GM19455 (cell line): ENCODE measurements at regions not wholly inside any gene's neighbourhood (a gene's known extent, or its start where the extent isn't known, plus 50 kb on each side); places are given as distances from the start of the nearest gene placed in this dataset.
"Not testable (repeated sequence)": the region's sequence is repeated elsewhere in the genome, so short reads cannot be mapped to it uniquely, and the experiment has no call there.

Experiments used
- ATAC-seq: cut with Tn5 transposase; IDR thresholded peaks from one replicate; pipeline ENCODE4 v1.9.1; 2021; ENCODE audit not compliant: unreplicated experiment

DNA sequence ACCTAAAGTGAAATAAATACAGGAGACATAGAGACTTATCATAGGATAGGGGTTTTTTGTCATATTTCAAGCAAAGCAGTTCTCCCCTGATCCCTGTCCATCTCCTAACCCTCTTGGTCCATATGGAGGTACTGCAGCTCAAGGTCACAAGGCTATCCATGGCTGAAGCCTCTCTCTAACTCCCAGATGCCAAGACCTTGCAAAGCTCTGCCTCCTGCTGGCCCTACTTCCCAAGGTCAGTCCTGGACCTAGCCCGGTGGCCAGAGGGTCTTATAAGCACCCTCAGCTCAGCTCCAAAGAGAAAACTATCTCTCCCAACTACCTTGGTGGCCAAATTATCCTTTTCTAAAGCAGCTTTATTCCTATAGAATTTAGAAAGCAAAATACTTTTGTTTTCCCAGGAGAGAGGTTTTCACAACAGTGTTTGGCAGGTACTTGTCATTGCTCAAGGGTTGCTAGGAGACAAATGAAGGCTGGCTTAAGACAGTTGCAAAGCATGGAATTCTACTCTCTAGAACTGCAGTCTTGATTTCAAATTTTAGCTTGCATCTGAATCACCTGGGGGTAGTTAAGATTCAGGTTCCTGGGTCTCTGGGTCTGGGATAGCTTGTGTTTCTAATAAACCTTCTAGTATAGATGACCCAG is 121.5 kb downstream of the XCL2 start:
- no peak for ATAC-seq

DNA sequence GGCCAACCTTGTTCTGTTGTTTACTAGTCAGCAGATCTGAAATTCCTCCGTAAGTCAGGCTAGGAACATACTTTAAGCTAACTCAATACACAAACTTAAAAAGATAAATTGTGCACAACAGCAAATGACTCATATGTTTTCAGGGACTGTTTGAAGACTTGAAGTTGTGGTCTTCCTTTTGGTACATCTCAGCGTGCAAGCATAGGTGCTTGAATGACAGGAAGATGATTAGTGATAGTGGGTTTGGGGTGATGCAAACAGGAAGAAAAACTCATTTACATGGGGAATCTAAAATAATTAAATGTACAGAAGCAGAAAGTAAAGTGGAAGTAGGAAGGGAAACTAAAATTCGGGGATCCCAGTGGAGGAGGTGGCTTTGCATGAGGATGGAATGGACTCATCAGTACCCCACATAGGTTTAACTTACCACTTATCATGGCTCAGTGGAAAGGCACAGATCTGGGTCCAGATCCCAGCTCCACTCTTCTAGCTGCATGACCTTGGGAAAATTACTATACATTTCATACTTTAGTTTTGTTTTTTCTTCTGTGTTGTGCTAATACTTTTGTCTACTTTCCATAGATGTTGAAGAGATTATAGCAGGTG is 122.3 kb downstream of the XCL2 start:
- no peak for ATAC-seq

DNA sequence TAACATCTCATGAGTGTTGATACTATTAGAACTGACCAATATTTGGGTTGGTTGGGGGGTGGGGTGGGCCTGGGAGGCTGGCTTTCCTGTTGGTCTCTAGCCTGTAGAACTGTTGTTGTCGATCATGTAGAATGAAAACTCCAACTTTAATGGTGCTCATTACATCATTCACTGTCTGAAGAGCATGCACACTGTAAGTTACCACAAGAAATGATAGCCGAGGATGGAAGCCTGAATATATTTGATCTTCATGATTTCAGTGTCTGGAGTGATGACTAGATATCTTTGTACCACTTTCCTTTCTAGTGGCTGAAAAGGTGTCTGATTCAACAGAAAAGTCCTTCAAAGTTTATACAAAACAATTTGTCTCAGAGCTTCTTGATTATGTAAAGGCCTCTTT is 123.6 kb downstream of the XCL2 start:
- no peak for ATAC-seq

DNA sequence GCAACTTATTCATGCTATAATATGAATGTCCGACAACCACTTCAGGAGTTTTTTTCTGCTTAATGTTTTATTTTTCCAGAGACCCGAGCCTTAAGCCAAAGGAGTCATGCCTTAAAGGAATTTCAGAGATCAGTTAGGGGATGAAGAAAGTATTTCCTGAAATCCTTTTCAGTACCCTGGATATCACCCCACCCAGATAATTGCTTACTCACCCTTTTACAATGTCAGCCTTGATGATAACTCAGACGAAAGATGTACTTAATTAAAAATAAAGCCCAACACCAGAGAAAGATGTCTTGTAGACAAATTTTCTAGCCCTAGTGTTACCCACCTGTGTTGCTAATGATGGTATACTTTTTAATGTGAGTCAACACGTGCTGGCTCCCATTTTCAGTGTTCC is 124.1 kb downstream of the XCL2 start:
- ATAC-seq, result no peak

DNA sequence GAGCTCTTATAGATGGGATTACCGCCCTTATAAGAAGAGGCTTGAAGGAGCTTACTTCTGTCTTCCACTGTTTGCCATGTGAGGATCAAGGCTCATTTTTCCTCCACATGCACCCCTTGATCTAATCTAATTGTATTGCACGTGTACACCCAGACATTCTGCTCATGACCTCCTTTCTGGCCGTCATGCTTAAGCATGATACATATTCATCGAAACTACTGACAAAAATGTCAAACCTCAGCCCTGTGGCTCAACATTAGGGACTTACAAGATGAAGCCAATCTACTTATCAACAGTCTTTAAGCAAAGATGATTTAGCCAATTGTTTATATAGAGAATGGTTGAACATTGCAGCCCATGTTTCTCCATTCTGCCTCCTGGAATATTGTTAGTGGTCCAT is 127.6 kb downstream of the XCL2 start:
- ATAC-seq, result no peak

DNA sequence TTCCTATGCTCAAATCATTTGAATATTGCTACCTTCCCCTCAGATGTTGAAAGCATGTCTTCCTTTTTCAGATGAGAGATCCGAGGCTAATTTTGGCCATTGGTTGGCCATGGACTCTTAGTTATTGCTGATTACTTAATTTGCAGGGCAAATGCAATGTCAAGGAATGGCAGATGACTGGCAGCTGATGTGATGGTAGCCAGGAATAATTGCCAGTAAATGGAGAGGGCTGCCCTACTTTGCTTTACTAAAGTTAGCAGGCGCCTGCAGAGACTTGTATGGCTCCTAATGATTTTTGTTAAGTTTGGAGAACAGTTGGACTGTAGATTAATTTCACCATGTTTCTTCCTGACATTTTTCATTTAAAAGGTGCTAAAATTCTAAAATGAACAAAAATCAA is 128.9 kb downstream of the XCL2 start:
- no peak for ATAC-seq

DNA sequence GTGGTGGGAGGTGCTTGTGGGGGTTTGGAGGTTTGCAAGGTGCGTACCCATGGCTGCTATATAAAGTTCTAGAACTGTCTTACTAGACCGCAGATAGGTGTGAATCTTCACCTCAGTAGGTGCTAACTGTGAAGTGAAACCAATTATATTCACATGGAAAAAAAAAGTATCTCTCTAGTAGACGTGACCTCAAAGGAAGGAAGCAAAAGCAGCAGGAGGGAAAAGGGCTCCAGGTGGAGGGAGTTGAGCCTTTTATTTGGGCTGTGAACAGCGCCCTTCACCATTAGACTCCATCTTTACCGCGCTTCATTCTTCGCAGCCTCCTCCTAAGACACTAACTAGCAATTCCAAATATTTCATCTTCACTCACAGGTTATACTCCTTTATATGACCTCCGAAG is 129.8 kb downstream of the TBX19 start:
- ATAC-seq, result no peak

DNA sequence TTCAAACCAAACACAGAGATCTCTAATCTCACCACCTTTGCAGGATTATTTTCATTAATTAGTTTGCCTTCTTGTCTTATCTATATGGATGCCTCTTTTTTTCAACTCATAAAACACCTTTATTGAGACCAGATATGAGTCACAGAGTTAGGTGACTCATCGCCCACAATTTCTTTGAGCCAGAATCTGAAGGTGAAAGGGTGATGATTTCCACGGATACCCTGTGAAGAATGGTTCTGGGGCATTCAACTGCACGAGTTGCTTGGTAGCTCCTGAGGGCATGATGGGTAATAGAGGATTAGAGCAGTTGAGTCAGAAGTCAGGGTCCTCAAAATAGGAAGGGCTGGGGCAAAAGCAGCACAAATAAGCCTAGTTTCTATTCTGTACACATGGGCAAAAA is 128.2 kb downstream of the TBX19 start:
- ATAC-seq, result no peak

DNA sequence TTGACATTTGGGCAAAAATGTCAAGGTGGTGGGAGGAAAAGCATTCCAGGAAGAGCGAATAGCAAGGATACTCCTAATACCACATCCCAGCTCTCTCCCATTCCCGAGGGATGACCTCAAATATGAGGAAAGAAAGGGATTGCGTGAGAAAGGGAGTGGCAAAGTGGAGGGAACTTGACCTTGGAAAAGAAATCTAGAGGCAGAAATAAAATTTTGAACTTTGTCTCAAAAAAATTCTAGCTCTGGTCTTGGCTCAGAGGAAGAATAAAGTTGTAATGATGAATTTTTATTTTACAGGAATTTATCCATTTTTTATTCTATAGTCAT is 127.8 kb downstream of the TBX19 start:
- ATAC-seq, result no peak

DNA sequence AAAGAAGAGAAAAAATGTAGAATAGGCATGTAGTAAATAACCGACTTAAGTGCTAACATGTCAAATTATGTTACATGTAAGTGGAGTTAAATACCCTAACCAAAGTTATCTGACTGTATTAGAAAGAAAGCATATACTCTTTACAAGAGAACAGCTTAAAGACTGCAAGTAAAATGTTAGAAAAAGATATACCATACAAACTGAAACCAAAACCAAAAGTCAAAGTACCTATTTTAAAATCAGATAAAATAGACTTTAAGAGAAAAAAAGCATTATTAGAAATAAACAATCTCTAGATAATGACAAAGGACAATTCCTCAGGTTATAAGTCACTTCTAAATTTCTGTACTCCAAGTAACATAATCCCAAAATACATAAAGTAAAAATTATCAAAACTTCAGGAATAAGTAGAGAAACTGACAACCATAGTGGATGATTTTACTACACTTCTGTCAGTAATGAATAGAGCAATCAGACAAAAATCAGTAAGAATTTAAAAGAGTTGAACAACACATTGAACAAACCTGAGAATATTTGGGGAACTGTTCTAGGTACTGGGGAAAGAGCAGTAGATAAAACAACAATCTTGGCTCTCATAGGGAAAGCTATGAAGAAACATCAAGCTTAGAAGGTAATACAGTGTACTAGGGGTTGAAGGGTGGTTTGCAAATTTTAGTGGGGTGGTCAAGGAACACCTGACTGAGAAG is 127.3 kb downstream of the TBX19 start:
- ATAC-seq, result no peak

DNA sequence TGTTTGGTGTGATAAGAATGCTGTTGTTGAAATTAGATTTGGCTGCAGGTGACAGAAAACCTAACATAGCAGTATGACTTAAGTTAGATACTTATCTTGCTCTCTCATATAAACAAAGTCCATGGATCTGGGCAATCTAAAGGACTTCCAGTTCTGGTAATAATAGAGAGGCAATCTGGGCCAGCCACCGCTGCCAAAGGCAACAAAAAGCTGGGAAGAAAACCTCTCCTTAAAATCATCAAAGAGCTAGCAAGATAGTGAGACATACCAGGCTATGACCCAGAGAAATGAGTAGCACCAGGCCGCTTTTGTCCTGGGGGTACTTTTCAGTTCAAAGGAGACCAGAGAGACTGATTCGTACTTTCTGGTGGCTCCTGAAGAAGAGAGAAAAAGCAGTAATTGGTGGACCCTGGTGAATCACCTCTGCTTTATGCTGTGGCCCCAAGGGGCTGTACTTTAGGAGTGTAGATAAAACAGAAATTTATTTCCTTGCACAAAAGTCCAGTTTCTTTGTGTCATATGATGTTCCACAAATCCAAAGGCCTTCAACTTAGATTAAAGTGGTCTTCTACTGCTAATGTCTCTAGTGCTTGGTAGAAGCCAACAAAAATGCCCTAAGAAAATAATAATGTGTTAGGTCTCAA is 125.4 kb downstream of the TBX19 start:
- no peak for ATAC-seq

DNA sequence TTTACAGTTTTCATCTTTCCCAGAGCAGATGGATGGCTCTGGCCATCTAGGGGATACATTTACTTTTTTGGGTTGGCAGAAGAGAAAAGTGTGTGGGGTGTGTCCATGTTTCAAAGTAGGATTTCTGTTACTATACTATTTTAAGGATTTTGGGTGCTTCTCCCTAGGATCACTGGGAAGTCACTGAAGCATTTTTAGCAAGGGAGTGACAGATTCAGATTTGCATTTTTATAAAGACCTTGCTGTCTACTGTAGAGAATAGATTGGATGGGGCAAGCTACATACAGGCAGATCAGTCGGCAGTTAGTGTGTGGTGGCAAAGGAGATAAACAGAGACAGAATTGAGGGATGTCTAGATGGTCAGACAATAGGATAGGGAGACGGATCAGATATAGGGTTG is 122.5 kb downstream of the TBX19 start:
- ATAC-seq, result no peak

DNA sequence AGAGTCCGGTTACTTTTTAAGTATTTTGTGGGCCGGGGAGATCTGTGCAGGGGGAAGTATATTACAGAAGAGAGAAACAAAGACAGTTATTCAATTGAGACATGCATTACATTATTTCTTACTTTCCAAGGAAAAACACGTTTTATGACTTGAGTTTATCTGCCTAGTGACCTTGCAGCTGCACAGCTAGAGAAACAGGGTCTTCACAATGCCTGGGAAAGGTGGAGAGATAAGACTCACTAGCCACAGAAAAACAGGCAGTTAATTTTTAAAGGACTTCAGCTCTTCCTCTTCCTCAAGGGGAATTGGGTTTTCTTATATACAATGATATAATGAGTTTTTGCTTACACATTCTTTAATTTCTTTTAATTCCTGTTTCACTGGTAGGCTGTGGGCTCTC is 121.8 kb downstream of the TBX19 start:
- not testable (repeated sequence) for ATAC-seq

DNA sequence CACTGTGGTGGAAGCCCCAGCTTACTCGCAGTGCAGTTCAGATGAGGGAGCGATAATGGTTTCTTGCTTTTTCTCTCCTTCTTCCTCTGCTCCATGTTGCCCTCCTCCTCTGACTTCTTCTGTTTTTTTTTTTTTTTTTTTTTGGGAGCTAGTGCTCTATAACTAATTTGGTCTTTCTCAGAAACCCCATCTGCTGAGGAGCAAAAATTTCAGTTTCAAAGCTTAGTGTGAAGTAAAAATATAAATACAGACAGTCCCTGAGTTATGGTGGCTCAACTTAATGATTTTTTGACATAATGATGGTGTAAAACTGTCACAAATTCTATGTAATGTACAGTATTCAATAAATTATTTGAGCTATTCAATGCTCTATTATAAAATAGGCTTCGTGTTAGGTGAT is 120.7 kb downstream of the TBX19 start:
- no peak for ATAC-seq

DNA sequence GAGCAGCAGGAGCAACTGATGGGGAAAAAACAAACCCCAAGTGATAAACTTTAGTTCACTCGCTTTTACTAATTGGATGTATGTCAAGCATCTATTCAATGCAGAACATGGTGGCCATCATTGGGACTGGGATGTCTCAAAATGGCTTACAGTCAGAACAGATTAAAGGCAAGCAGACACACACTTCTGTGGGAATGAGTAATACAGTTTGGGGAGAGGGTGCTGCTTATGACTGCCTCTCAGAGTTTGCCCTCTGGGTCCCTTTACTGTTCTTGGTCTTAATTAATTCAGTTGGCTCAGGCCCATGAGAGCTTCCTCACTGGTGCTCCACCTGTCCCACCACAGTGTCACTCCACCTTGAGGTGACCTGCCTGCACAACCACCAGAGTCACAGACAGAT is 119.5 kb downstream of the TBX19 start:
- no peak for ATAC-seq

DNA sequence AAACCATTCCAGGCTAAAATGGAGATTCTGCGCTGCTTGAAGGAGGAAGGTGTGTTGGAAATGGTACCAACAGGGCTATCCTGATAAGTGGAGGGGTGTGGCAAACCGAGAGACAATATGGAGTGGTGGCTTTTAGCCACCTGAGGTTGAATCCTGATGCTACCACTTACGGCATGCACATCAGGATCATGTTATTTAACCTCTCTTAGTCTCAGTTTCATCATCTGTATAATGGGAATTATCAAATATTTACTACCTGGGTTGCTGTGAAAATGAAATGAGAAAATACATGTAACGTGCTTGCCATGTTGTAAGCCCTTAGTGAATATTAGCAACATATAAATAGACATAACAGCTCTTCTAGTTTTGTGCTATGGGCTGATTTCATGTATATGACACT is 117.1 kb downstream of the TBX19 start:
- ATAC-seq, result no peak

DNA sequence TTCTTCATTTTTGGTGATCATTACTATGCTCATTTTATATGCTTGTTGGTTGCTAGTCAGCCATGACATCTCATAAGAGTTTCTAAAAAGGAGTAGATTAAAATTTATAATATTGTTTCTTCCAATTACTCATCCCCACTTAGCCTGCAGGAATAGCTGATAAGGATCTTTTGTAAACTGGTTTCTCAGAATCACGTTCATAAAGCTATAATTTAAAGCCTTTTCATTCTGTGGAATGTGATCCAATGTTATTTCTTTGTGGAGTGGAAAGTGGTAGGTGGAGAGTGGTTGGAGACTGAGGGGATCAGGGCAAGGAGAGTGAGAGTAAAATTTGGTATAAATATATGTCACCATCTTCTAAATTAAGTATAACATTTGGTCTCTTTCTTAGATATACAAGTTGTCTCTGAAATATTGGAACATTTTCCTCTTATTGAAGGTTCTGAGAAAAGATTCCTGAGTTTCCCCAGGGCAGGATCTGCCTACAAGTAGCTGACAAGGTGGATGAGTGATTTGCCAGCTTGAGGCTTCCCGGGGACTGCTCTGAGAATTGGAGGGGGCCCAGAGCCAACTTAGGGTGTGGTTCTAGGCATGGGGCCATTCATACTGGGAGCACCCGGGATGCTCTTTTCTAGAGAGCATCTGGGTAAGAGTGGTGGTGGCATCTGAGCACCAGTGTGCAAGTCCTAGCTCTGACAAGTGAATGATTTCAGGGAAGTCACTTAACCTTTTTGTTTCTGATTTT is 116.4 kb downstream of the TBX19 start:
- ATAC-seq, result no peak

DNA sequence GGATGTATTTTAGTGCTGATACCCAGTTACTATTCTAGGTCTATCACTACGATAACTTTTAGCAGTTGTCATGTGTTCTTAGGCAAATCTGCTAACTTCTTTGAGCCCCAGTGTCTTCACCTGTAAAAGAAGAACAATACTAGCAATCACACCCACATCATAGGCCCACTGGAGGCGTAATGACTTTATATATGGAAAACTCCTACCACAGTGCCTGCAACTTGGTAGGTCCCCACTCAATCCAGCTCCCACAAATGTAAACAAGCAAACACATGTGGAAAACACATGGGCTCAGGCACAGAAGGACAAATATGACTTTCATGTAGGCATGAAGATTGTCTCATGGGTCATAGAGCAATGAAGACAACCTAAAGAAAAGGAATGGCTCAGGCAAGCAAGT is 115.8 kb downstream of the TBX19 start:
- no peak for ATAC-seq

DNA sequence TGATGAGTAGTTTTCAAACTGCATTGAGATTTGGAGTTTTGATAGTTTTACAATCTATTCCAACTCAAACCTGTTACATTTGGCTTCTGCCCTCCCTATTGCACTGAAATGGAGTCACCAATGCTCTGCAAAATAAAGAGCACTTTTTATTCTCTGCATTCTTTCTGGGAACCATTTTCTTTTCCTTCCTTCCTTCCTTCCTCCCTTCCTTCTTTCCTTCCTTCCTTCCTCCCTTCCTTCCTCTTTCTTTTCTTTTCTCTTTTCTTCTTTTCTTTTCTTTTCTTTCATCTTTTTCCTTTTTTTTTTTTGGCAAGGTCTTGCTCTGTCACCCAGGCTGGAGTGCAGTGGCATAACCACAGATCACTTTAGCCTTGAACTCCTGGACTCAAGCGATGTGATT is 114.2 kb downstream of the TBX19 start:
- no peak for ATAC-seq

DNA sequence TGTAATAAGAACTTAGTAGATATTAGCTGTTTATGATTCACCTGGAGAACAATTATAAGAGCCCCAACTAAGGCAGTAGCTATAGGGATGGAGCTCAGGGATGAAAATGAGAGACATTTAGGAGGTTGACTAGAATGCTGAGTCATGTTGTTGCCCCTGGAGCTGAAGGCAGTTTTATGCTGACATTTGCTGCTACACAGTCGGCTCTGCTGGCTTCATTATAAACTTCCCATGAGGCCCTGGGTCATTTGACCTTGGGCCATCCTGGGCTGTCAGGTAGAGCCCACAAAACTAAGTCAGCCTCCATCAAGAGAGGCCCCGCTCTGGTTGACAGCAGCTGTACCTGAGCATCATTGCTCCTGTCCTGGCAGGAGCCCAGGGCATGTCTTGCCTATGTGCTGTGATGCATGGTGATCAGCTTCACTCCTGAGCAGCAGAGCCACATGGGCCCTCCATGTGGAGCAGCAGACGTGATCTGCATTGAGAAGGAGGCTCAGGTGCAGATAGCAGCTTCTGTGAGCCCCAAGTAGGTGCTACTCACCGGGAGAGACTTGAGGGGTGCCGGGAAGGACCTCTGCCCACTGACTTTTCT is 112.4 kb downstream of the TBX19 start:
- ATAC-seq, result no peak
